Parathyroid adenoma (tissue), 2 donors: ENCODE measurements at regions not wholly inside any gene's neighbourhood (a gene's known extent, or its start where the extent isn't known, plus 50 kb on each side); places are given as distances from the start of the nearest gene placed in this dataset.

Experiments
- H2AFZ ChIP-seq: fragments of 300-600 bp; sonication (generic); one replicate; pipeline ENCODE4 v1.7.0; 2017; ENCODE audit warnings: antibody characterized with exemption, mild to moderate bottlenecking
- H3K27ac ChIP-seq: fragments of 300-600 bp; sonication (generic); one replicate; pipeline ENCODE4 v1.7.0; 2017
- H3K27me3 ChIP-seq: fragments of 300-600 bp; sonication (generic); one replicate; pipeline ENCODE4 v1.7.0; 2017; ENCODE audit warnings: low read length; ENCODE audit not compliant: control insufficient read depth, insufficient read depth
- H3K36me3 ChIP-seq: fragments of 300-600 bp; sonication (generic); one replicate; pipeline ENCODE4 v1.7.0; 2017; ENCODE audit warnings: low read length; ENCODE audit not compliant: control insufficient read depth, insufficient read depth
- H3K4me1 ChIP-seq: fragments of 300-600 bp; sonication (generic); one replicate; pipeline ENCODE4 v1.7.0; 2017; ENCODE audit warnings: control low read depth
- H3K4me2 ChIP-seq: fragments of 300-600 bp; sonication (generic); one replicate; pipeline ENCODE4 v1.7.0; 2017; ENCODE audit warnings: low read length
- H3K4me3 ChIP-seq: fragments of 300-600 bp; sonication (generic); one replicate; pipeline ENCODE4 v1.7.0; 2017; ENCODE audit warnings: low read depth, low read length
- H3K79me2 ChIP-seq: fragments of 300-600 bp; sonication (generic); one replicate; pipeline ENCODE4 v1.7.0; 2017; ENCODE audit warnings: control low read depth
- H3K9ac ChIP-seq: fragments of 300-600 bp; sonication (generic); one replicate; pipeline ENCODE4 v1.7.0; 2017; ENCODE audit warnings: mild to moderate bottlenecking
- H3K9me3 ChIP-seq: fragments of 300-600 bp; sonication (generic); one replicate; pipeline ENCODE4 v1.7.0; 2017; ENCODE audit warnings: low read length; ENCODE audit not compliant: control insufficient read depth
- TF ChIP-seq, protein P1 (sequence below): fragments of 300-600 bp; sonication (generic); IDR thresholded peaks from one replicate; pipeline ENCODE4 v1.7.0; 2017; ENCODE audit warnings: antibody characterized with exemption, mild to moderate bottlenecking
- donor health status: primary hyperparathyroidism.

DNA sequence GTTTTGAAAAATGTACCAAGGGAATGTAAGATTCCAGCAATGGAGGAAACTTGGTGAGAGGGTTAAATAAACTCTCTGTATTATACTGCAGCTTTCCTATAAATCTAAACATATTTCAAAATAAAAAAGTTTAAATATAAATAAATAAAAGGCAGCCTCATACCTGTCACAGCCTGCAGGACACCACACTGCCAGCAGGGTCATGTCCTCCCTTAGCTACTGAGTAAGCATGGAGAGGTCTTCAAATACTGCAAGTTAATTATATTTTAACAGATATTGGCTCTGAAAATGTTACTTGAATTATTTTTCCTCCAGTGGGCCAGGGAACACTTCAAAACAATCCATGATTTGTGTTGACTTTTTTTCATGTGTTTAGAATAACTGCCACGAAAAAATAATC, 852.8 kb upstream of the PCDH7 start:
- no peaks in the 10 kb centered on the region for H3K27me3 ChIP-seq
- no peaks in the 10 kb centered on the region for H3K4me1 ChIP-seq
- H3K4me3 ChIP-seq: no peak overlapping the region
- H3K27ac ChIP-seq: no peak overlapping the region
- H2AFZ ChIP-seq: no peak overlapping the region
- TF ChIP-seq, protein P1, sequence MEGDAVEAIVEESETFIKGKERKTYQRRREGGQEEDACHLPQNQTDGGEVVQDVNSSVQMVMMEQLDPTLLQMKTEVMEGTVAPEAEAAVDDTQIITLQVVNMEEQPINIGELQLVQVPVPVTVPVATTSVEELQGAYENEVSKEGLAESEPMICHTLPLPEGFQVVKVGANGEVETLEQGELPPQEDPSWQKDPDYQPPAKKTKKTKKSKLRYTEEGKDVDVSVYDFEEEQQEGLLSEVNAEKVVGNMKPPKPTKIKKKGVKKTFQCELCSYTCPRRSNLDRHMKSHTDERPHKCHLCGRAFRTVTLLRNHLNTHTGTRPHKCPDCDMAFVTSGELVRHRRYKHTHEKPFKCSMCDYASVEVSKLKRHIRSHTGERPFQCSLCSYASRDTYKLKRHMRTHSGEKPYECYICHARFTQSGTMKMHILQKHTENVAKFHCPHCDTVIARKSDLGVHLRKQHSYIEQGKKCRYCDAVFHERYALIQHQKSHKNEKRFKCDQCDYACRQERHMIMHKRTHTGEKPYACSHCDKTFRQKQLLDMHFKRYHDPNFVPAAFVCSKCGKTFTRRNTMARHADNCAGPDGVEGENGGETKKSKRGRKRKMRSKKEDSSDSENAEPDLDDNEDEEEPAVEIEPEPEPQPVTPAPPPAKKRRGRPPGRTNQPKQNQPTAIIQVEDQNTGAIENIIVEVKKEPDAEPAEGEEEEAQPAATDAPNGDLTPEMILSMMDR: no peak
- no peaks in the 10 kb centered on the region for H3K9me3 ChIP-seq
- H3K36me3 ChIP-seq: no peaks in the 10 kb centered on the region
- H3K79me2 ChIP-seq: no peaks in the 10 kb centered on the region
- H3K4me2 ChIP-seq: no peak overlapping the region
- no peak overlapping the region for H3K9ac ChIP-seq

DNA sequence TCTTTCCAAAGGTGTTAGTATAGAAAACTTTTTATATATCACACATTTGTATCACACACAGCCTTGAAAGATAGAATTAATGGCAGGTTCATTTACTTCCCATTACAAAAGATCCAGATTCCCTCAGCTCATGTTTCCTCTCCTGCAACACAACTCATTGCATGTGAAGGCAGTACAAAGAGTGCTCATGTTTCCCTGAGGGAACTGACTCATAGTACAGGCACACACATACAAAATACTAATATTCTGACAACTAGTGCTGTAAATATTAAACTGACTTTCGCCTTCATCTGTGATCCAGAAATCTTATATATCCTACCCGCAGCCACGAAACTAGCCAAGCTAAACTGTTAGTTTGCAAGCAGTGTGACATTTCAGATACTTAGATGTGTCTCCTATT, 819.8 kb upstream of the PCDH7 start:
- Histone ChIP-seq H3K4me3 (no peak overlapping the region), H2AFZ (no peak overlapping the region), H3K36me3 (no peaks in the 10 kb centered on the region), H3K9me3 (no peaks in the 10 kb centered on the region), H3K4me2 (no peak overlapping the region), H3K79me2 (no peaks in the 10 kb centered on the region), H3K27ac (no peak overlapping the region), H3K9ac (no peak overlapping the region), H3K4me1 (no peaks in the 10 kb centered on the region), H3K27me3 (no peaks in the 10 kb centered on the region)
- TF ChIP-seq, protein P1: no peak

DNA sequence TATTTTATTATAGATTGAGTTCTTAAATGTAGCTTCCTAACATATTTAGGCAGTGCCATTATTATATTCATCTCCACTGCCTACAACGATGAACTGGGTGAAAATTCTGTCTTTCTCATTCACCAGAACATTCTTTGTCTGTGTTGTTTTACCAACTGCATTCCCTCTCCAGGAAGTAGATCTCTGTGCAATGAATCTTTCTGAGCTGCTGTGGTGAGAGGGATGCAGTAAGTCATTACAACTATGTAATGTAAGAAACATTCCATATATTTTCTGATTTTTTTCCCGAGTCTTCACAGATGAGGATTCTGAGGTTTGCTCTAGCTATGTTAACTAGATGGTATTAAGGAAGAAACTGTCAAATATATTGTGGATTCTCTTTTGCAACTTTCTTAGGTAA, 811.9 kb upstream of the PCDH7 start:
- Histone ChIP-seq H3K27ac (no peak overlapping the region), H3K4me1 (no peaks in the 10 kb centered on the region), H3K9me3 (no peaks in the 10 kb centered on the region), H3K27me3 (no peaks in the 10 kb centered on the region), H2AFZ (no peak overlapping the region), H3K4me3 (no peak overlapping the region), H3K9ac (no peak overlapping the region), H3K4me2 (no peak overlapping the region), H3K79me2 (no peaks in the 10 kb centered on the region), H3K36me3 (no peaks in the 10 kb centered on the region)
- TF ChIP-seq, protein P1: no peak

DNA sequence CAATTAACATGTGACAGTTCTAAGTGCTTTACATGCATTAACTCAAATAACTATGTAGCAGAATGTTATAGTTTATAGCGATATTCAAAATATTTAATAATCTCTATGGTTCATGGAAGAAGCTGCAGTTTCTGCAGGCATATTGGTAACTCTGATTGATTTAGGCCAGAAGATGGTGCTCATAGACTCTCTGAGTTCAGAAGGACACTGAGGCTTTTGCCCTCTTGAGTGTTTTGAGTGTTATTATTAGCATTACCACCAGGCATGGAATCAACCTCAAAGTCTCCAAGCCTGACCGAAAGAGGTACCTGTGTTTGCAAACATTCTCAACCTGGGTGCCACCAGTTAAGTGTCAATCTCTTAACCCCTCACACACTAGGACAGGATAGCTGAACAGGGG, 792.3 kb upstream of the PCDH7 start:
- H3K4me1 ChIP-seq: no peaks in the 10 kb centered on the region
- no peak overlapping the region for H3K4me3 ChIP-seq
- TF ChIP-seq, protein P1: no peak
- H3K9ac ChIP-seq: no peak overlapping the region
- H3K79me2 ChIP-seq: no peaks in the 10 kb centered on the region
- no peak overlapping the region for H3K4me2 ChIP-seq
- H3K36me3 ChIP-seq: no peaks in the 10 kb centered on the region
- H2AFZ ChIP-seq: no peak overlapping the region
- no peaks in the 10 kb centered on the region for H3K27me3 ChIP-seq
- no peaks in the 10 kb centered on the region for H3K9me3 ChIP-seq
- H3K27ac ChIP-seq: no peak overlapping the region

DNA sequence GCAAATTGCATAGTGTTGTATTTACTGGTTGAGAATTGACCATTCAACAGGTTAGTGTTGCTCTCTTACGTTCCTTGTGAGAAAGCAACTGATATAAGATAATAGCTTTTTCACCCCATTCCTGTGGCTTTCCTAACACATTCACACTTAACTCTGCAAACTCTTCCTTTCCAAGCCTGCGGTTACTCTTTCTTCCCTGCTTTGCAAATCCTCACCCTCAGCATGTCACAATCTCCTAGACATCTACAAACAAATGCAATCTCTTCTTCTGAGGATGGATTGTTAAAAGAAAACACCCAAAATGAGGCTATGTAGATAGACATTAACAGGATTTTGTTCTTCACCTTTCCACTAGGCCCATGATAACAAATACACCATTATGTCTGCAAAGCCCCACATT, 771.7 kb upstream of the PCDH7 start:
- Histone ChIP-seq H3K27me3 (no peaks in the 10 kb centered on the region), H2AFZ (no peak overlapping the region), H3K79me2 (no peaks in the 10 kb centered on the region), H3K4me1 (no peaks in the 10 kb centered on the region), H3K4me3 (no peak overlapping the region), H3K9me3 (no peaks in the 10 kb centered on the region), H3K27ac (no peak overlapping the region), H3K9ac (no peak overlapping the region), H3K4me2 (no peak overlapping the region), H3K36me3 (no peaks in the 10 kb centered on the region)
- TF ChIP-seq, protein P1: no peak
